Fibroblast of lung (primary cell): ENCODE measurements at regions not wholly inside any gene's neighbourhood (a gene's known extent, or its start where the extent isn't known, plus 50 kb on each side); places are given as distances from the start of the nearest gene placed in this dataset.

ENCODE experiments used
- CTCF ChIP-seq, 2 donors: IDR thresholded peaks in 1 of 2; conservative IDR thresholded peaks in 1 of 2; 1 replicate in 1 of 2; 2 replicates in 1 of 2; pipeline ENCODE4 v1.5.1; 2011 to 2012; ENCODE audit warnings: low read length in 2 of 2, control low read depth in 1 of 2, inconsistent platforms in 1 of 2, low read depth in 1 of 2, mild to moderate bottlenecking in 1 of 2
- EZH2 ChIP-seq: IDR thresholded peaks from 2 replicates; pipeline ENCODE4 v1.5.1; 2012; ENCODE audit warnings: low read length, control low read depth, mild to moderate bottlenecking; ENCODE audit errors: missing control alignments

- TF ChIP-seq CTCF (conservative IDR thresholded peaks at IDR 0.05 in 1 of 2, IDR thresholded peaks at IDR 0.05 in 1 of 2; ENCODE audit: low read depth in 1 of 2, low read length in 2 of 2): no peak
- no peak for TF ChIP-seq EZH2
Observed at GRCh38 chr2:199201539-199201938, 256.2 kb downstream of the SATB2 start.
